ENCODE measurements at regions not wholly inside any gene's neighbourhood (a gene's known extent, or its start where the extent isn't known, plus 50 kb on each side); places are given as distances from the start of the nearest gene placed in this dataset.

DNA sequence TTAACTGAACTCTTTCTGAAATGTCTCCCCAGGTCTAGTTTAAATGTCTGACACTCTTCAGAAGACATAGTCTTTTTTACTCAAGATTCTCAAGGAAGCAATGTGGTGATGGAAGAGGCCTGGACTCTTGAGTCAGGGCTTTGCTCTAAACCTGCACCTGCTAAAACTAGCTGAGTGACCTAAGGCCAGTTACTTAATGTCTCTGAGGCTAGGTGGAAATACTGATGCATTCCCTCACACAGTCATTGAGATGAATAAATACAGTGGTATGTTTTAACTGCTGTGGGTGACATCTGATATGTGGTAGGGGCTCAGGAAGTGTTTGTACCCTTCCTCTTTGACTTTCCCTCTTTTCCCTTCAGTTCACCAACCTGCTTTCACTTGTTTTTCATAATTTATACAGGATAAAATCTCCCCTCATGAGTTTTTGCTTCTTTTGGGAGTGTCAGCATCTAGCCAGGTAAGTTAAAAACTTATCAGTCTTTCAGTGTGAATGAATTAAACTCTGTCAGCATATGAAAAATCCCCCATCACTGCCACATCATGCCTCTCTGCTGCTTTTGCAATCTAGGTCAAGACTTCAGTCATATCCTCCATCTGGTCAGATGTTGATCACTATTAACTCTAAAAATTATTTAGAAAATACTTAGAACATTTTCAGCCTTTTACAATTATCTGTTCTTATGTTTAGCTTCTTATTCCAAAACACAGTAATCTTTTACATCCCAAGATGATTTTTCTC is 178.7 kb upstream of the TNFAIP3 start:
- no peak for FAIRE-seq
- Histone ChIP-seq H3K9me3 (ENCODE audit: control insufficient read depth in 2 of 3, insufficient read depth in 1 of 3, low read length in 3 of 3) (no peaks in the 10 kb centered on the region), H3K9ac (ENCODE audit: low read length in 3 of 3) (no peak overlapping the region), H3K27ac (ENCODE audit: low read depth in 2 of 2, low read length in 2 of 2) (no peak overlapping the region), H3K27me3 (ENCODE audit: control insufficient read depth, insufficient read depth, low read length) (no peaks in the 10 kb centered on the region), H3K36me3 (ENCODE audit: control insufficient read depth in 2 of 3, insufficient read depth in 3 of 3, low read length in 3 of 3) (no peaks in the 10 kb centered on the region), H3K4me1 (ENCODE audit: control insufficient read depth in 2 of 3, insufficient read depth in 2 of 3, low read depth in 1 of 3, low read length in 3 of 3) (no peaks in the 10 kb centered on the region), H3K4me3 (ENCODE audit: low read length in 3 of 3) (no peak overlapping the region)
- no peak for DNase-seq
- intact Hi-C loops (cut with DNase I) = no loop called here
- no peak for TF ChIP-seq CTCF (IDR thresholded peaks at IDR 0.05; ENCODE audit: borderline replicate concordance, extremely low read depth, insufficient read depth)

GRCh38 chr6:137689377-137689776 is 177.7 kb upstream of the TNFAIP3 start:
- no peak for FAIRE-seq
- Histone ChIP-seq H3K36me3 (ENCODE audit: control insufficient read depth in 2 of 3, insufficient read depth in 3 of 3, low read length in 3 of 3) (no peaks in the 10 kb centered on the region), H3K4me1 (ENCODE audit: control insufficient read depth in 2 of 3, insufficient read depth in 2 of 3, low read depth in 1 of 3, low read length in 3 of 3) (no peaks in the 10 kb centered on the region), H3K4me3 (ENCODE audit: low read length in 3 of 3) (no peak overlapping the region), H3K9ac (ENCODE audit: low read length in 3 of 3) (no peak overlapping the region), H3K27ac (ENCODE audit: low read depth in 2 of 2, low read length in 2 of 2) (no peak overlapping the region), H3K27me3 (ENCODE audit: control insufficient read depth, insufficient read depth, low read length) (no peaks in the 10 kb centered on the region), H3K9me3 (ENCODE audit: control insufficient read depth in 2 of 3, insufficient read depth in 1 of 3, low read length in 3 of 3) (no peaks in the 10 kb centered on the region)
- TF ChIP-seq CTCF (IDR thresholded peaks at IDR 0.05; ENCODE audit: borderline replicate concordance, extremely low read depth, insufficient read depth) = no peak
- intact Hi-C loops (cut with DNase I) = no loop called here
- no peak for DNase-seq

- Histone ChIP-seq H3K36me3 (ENCODE audit: control insufficient read depth in 2 of 3, insufficient read depth in 3 of 3, low read length in 3 of 3) (no peaks in the 10 kb centered on the region), H3K27me3 (ENCODE audit: control insufficient read depth, insufficient read depth, low read length) (no peaks in the 10 kb centered on the region), H3K9ac (ENCODE audit: low read length in 3 of 3) (no peak overlapping the region), H3K27ac (ENCODE audit: low read depth in 2 of 2, low read length in 2 of 2) (no peak overlapping the region), H3K4me3 (ENCODE audit: low read length in 3 of 3) (no peak overlapping the region), H3K9me3 (ENCODE audit: control insufficient read depth in 2 of 3, insufficient read depth in 1 of 3, low read length in 3 of 3) (no peaks in the 10 kb centered on the region), H3K4me1 (ENCODE audit: control insufficient read depth in 2 of 3, insufficient read depth in 2 of 3, low read depth in 1 of 3, low read length in 3 of 3) (no peaks in the 10 kb centered on the region)
- FAIRE-seq = no peak
- no peak for TF ChIP-seq CTCF (IDR thresholded peaks at IDR 0.05; ENCODE audit: borderline replicate concordance, extremely low read depth, insufficient read depth)
- no peak for DNase-seq
- intact Hi-C loops (cut with DNase I) = no loop called here
Observed at GRCh38 chr6:137690034-137690433, 177.0 kb upstream of the TNFAIP3 start.

DNA sequence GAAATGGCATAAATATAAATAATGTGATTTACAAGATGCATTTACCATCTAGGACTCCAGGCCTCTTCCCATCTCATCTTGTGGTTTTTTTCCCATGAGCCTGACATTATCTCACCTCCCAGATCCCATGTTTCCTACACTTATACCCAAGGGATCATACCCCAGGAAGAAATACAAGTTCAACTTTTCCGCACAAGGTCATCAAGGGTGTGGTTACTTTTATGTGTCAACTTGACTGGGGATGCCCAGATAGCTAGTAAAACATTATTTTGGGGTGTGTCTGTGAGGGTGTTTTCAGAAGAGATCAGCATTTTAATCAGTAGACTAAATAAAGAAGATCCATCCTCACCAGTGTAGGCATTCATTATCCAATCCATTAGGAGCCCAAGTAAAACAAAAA is 176.3 kb upstream of the TNFAIP3 start:
- no peaks in the 10 kb centered on the region for H3K4me1 ChIP-seq (ENCODE audit: control insufficient read depth in 2 of 3, insufficient read depth in 2 of 3, low read depth in 1 of 3, low read length in 3 of 3)
- H3K27ac ChIP-seq (ENCODE audit: low read depth in 2 of 2, low read length in 2 of 2) = no peak overlapping the region
- H3K9ac ChIP-seq (ENCODE audit: low read length in 3 of 3) = no peak overlapping the region
- no peak overlapping the region for H3K4me3 ChIP-seq (ENCODE audit: low read length in 3 of 3)
- H3K27me3 ChIP-seq (ENCODE audit: control insufficient read depth, insufficient read depth, low read length) = no peaks in the 10 kb centered on the region
- TF ChIP-seq CTCF (IDR thresholded peaks at IDR 0.05; ENCODE audit: borderline replicate concordance, extremely low read depth, insufficient read depth) = no peak
- no peaks in the 10 kb centered on the region for H3K9me3 ChIP-seq (ENCODE audit: control insufficient read depth in 2 of 3, insufficient read depth in 1 of 3, low read length in 3 of 3)
- intact Hi-C loops (cut with DNase I) = no loop called here
- FAIRE-seq (no peak), DNase-seq (no peak)
- no peaks in the 10 kb centered on the region for H3K36me3 ChIP-seq (ENCODE audit: control insufficient read depth in 2 of 3, insufficient read depth in 3 of 3, low read length in 3 of 3)
